ENCODE measurements at regions not wholly inside any gene's neighbourhood (a gene's known extent, or its start where the extent isn't known, plus 50 kb on each side); places are given as distances from the start of the nearest gene placed in this dataset.

DNA sequence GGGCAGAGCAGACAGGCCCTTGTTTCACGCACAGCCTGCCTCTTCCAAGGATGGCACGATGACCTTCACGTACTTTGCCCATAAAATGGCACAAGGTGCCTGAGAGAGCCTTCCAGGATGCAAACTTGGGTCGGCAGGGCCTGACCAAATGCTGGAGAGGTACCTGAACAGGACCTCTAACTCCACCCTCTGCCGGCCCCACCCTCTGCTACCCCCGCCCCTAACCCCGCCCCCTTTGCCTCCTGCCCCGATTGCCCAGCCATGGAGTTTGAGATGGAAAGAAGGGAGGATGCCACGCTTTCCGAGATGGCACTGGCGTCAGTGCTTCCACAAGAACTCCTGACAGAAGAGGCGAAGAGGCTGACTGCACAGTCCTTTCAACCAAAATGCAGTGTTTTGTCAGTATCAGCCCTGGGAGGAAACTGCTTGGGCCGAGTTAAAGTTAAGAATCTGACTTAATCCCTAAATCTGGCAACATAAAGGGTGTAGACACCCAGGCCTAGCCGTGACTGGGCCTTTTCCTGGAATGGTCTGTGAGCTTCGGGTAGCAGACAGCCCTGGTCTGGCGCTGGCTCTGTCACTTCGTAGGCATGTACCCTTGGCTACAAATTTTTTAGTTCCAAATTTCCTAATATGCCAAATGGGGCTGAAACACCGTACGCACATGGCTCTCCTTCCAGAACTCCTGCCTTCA, 230.3 kb upstream of the RGMA start:
- no peak for TF ChIP-seq RAD21 (IDR thresholded peaks at IDR 0.05; ENCODE audit: low read depth)
- no peak for TF ChIP-seq EGR1 (IDR thresholded peaks at IDR 0.05; ENCODE audit: low read depth)
- no peak for TF ChIP-seq CBX3 (IDR thresholded peaks at IDR 0.05; ENCODE audit: low read depth)
- TF ChIP-seq SIN3A (IDR thresholded peaks at IDR 0.05; ENCODE audit: low read depth), result no peak
- TF ChIP-seq ZNF274 (IDR thresholded peaks at IDR 0.05; ENCODE audit: low read depth, low read length), result no peak
- BruUV-seq (replicated peaks), result no TSS peak
- Histone ChIP-seq H2AFZ (ENCODE audit: low read depth, low read length, poor library complexity, severe bottlenecking) (no peak overlapping the region), H3K4me3 (replicated peaks in 1 of 2; ENCODE audit: low read depth in 1 of 2, low read length in 2 of 2) (no peak overlapping the region), H4K20me1 (ENCODE audit: insufficient read depth) (no peaks in the 10 kb centered on the region), H3K4me1 (ENCODE audit: control insufficient read depth in 1 of 2, insufficient read depth in 2 of 2, low read length in 2 of 2) (peaks cover 3 to 11% of the 10 kb centered on the region in 2 experiments; a peak in 3 of 4 replicates), H3K36me3 (ENCODE audit: control insufficient read depth in 1 of 2, insufficient read depth in 2 of 2, low read length in 2 of 2) (no peaks in the 10 kb centered on the region), H3K4me2 (ENCODE audit: low read length) (no peak overlapping the region), H3K9ac (ENCODE audit: low read length) (no peak overlapping the region), H3K9me2 (ENCODE audit: insufficient read depth) (no peaks in the 10 kb centered on the region), H3K79me2 (ENCODE audit: insufficient read depth, low read length) (no peaks in the 10 kb centered on the region), H3K9me3 (ENCODE audit: control insufficient read depth in 1 of 2, insufficient read depth in 1 of 2, low read depth in 1 of 2, low read length in 2 of 2) (no peaks in the 10 kb centered on the region), H3K27ac (ENCODE audit: low read depth, low read length) (no peak overlapping the region), H3K27me3 (ENCODE audit: insufficient read depth, low read length) (peaks cover 13% of the 10 kb centered on the region)
- ChIA-PET CTCF (no interaction called here), POLR2A (no interaction called here), RAD21 (ENCODE audit: low non-redundant PET in 1 of 2, low total read pairs in 2 of 2, uncharacterized antibody in 2 of 2, unreplicated experiment in 2 of 2) (no interaction called here)
- intact Hi-C loops (cut with micrococcal nuclease), result no loop called here
- DNase-seq (ENCODE audit: low read depth, low spot score) (no peak), ATAC-seq (no peak; the same call in 1 of the 2 replicates)

DNA sequence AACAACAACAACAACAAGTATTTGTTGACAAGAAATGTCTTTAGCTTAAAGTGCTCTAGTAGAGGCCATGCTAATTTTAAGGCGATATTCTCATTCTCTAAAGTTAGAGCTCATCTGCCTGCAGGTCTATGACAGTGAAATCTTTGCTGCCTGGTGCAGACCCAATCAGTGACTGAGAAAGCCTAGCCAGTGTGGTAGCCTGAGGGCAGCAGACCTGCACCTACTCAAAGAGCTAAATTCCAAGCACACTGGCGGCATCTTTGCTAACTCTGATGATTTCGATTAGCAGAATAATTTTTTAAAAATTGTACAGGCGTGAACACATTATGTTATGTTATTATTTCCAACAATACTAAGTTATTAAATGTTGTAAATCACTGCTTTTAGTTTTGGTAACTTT, 228.8 kb upstream of the RGMA start:
- Histone ChIP-seq H3K27me3 (ENCODE audit: insufficient read depth, low read length) (peaks cover 16% of the 10 kb centered on the region), H4K20me1 (ENCODE audit: insufficient read depth) (no peaks in the 10 kb centered on the region), H3K36me3 (ENCODE audit: control insufficient read depth in 1 of 2, insufficient read depth in 2 of 2, low read length in 2 of 2) (no peaks in the 10 kb centered on the region), H3K9me3 (ENCODE audit: control insufficient read depth in 1 of 2, insufficient read depth in 1 of 2, low read depth in 1 of 2, low read length in 2 of 2) (no peaks in the 10 kb centered on the region), H3K27ac (ENCODE audit: low read depth, low read length) (no peak overlapping the region), H2AFZ (ENCODE audit: low read depth, low read length, poor library complexity, severe bottlenecking) (no peak overlapping the region), H3K79me2 (ENCODE audit: insufficient read depth, low read length) (no peaks in the 10 kb centered on the region), H3K4me2 (ENCODE audit: low read length) (no peak overlapping the region), H3K4me3 (replicated peaks in 1 of 2; ENCODE audit: low read depth in 1 of 2, low read length in 2 of 2) (no peak overlapping the region), H3K4me1 (ENCODE audit: control insufficient read depth in 1 of 2, insufficient read depth in 2 of 2, low read length in 2 of 2) (peaks cover 3 to 11% of the 10 kb centered on the region in 2 experiments; a peak in 3 of 4 replicates), H3K9me2 (ENCODE audit: insufficient read depth) (no peaks in the 10 kb centered on the region), H3K9ac (ENCODE audit: low read length) (no peak overlapping the region)
- ATAC-seq, result no peak
- POLR2A ChIA-PET, result no interaction called here
- RAD21 ChIA-PET (ENCODE audit: low non-redundant PET in 1 of 2, low total read pairs in 2 of 2, uncharacterized antibody in 2 of 2, unreplicated experiment in 2 of 2), result no interaction called here
- no peak for DNase-seq (ENCODE audit: low read depth, low spot score)
- no TSS peak for BruUV-seq (replicated peaks)
- intact Hi-C loops (cut with micrococcal nuclease), result no loop called here
- CTCF ChIA-PET, result no interaction called here
- TF ChIP-seq CEBPB (IDR thresholded peaks at IDR 0.05; ENCODE audit: low read depth) (no peak), MAX (IDR thresholded peaks at IDR 0.05) (no peak), ZFX (IDR thresholded peaks at IDR 0.05) (no peak), SRF (IDR thresholded peaks at IDR 0.05; ENCODE audit: low read depth) (no peak), POLR2AphosphoS5 (IDR thresholded peaks at IDR 0.05; ENCODE audit: low read depth, low read length) (no peak), YY1 (IDR thresholded peaks at IDR 0.05; ENCODE audit: extremely low read depth, insufficient replicate concordance, low read depth, low read length) (no peak), CBX3 (IDR thresholded peaks at IDR 0.05; ENCODE audit: low read depth) (no peak), SIN3A (IDR thresholded peaks at IDR 0.05; ENCODE audit: low read depth) (no peak)
- TF ChIP-seq, protein P1, sequence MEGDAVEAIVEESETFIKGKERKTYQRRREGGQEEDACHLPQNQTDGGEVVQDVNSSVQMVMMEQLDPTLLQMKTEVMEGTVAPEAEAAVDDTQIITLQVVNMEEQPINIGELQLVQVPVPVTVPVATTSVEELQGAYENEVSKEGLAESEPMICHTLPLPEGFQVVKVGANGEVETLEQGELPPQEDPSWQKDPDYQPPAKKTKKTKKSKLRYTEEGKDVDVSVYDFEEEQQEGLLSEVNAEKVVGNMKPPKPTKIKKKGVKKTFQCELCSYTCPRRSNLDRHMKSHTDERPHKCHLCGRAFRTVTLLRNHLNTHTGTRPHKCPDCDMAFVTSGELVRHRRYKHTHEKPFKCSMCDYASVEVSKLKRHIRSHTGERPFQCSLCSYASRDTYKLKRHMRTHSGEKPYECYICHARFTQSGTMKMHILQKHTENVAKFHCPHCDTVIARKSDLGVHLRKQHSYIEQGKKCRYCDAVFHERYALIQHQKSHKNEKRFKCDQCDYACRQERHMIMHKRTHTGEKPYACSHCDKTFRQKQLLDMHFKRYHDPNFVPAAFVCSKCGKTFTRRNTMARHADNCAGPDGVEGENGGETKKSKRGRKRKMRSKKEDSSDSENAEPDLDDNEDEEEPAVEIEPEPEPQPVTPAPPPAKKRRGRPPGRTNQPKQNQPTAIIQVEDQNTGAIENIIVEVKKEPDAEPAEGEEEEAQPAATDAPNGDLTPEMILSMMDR (IDR thresholded peaks at IDR 0.05 in 2 of 3, conservative IDR thresholded peaks at IDR 0.05 in 1 of 3; ENCODE audit: borderline replicate concordance in 1 of 3, insufficient read depth in 1 of 3, low read depth in 2 of 3, low read length in 2 of 3), result no peak
